WTC11 (cell line): ENCODE measurements at regions not wholly inside any gene's neighbourhood (a gene's known extent, or its start where the extent isn't known, plus 50 kb on each side); places are given as distances from the start of the nearest gene placed in this dataset.

Experiments
- FOXJ3 ChIP-seq: sonication (generic); formaldehyde crosslinking; IDR thresholded peaks from 2 replicates; pipeline ENCODE4 v1.9.0; 2021; ENCODE audit warnings: missing genetic modification reagents, mild to moderate bottlenecking, borderline replicate concordance
- NR3C1 ChIP-seq: sonication (generic); formaldehyde crosslinking; conservative IDR thresholded peaks from 2 replicates; pipeline ENCODE4 v1.8.1; 2023; ENCODE audit warnings: low read depth, mild to moderate bottlenecking, missing genetic modification reagents
- ZNF138 ChIP-seq: sonication (generic); formaldehyde crosslinking; conservative IDR thresholded peaks from 2 replicates; pipeline ENCODE4 v1.8.1; 2022; ENCODE audit warnings: mild to moderate bottlenecking, moderate library complexity, missing genetic modification reagents
- TF ChIP-seq, protein P1 (sequence below): sonication (generic); formaldehyde crosslinking; IDR thresholded peaks from 2 replicates; pipeline ENCODE4 v1.8.1; 2023; ENCODE audit warnings: mild to moderate bottlenecking, missing genetic modification reagents, moderate library complexity
- TF ChIP-seq, protein P2 (sequence below): fragments of 200-600 bp; IDR thresholded peaks from 2 replicates; pipeline ENCODE4 v1.8.0; 2022; ENCODE audit warnings: antibody characterized with exemption
- TF ChIP-seq, protein P3 (sequence below): sonication (generic); formaldehyde crosslinking; IDR thresholded peaks from 2 replicates; pipeline ENCODE4 v1.8.0; 2022; ENCODE audit warnings: missing genetic modification reagents
- TF ChIP-seq, protein P4 (sequence below): sonication (generic); formaldehyde crosslinking; IDR thresholded peaks from 2 replicates; pipeline ENCODE4 v1.8.1; 2022; ENCODE audit warnings: low read depth, missing genetic modification reagents, borderline replicate concordance

DNA sequence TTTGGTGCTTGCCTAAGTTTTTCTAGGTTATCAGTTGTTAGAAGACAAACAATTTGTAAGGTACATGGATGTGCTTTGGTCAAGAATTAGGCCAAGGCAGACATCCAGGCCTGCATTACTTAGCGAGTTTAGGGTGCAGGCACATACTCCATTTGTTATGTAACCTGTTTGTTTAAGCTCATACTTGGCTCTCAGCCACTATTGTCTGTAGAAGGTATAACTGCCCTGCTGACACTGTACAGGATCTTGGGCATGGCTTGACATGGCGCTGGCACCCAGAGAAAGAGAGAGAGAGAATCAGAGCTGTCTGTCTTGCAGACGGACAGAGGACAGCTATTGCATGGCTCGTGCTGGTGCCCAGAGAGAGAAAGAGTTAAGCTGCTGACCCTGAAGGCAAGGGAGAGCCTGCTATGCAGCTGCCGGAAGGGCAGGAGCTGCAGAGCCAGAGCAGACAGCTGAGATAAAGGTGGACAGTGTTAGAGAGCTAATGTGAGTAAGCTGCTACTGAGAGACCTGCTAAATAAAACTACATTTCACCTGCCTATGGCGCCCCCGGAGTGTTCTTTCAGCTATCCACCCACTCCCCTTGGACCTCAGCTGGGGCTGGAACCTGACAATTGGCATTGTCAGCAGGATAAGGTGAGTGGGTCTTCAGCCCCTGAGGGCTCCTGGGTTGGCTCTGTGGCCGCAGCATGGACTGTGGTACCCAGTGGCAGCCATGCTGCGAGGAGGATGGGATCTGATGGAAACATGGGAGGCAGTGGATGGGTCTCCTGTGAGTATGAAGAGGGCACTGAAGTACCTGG is 120.9 kb upstream of the TMEM106B start:
- TF ChIP-seq, protein P1, sequence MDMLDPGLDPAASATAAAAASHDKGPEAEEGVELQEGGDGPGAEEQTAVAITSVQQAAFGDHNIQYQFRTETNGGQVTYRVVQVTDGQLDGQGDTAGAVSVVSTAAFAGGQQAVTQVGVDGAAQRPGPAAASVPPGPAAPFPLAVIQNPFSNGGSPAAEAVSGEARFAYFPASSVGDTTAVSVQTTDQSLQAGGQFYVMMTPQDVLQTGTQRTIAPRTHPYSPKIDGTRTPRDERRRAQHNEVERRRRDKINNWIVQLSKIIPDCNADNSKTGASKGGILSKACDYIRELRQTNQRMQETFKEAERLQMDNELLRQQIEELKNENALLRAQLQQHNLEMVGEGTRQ (CRISPR knock-in tag), result no peak
- TF ChIP-seq, protein P2, sequence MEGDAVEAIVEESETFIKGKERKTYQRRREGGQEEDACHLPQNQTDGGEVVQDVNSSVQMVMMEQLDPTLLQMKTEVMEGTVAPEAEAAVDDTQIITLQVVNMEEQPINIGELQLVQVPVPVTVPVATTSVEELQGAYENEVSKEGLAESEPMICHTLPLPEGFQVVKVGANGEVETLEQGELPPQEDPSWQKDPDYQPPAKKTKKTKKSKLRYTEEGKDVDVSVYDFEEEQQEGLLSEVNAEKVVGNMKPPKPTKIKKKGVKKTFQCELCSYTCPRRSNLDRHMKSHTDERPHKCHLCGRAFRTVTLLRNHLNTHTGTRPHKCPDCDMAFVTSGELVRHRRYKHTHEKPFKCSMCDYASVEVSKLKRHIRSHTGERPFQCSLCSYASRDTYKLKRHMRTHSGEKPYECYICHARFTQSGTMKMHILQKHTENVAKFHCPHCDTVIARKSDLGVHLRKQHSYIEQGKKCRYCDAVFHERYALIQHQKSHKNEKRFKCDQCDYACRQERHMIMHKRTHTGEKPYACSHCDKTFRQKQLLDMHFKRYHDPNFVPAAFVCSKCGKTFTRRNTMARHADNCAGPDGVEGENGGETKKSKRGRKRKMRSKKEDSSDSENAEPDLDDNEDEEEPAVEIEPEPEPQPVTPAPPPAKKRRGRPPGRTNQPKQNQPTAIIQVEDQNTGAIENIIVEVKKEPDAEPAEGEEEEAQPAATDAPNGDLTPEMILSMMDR, result no peak
- TF ChIP-seq NR3C1 (CRISPR knock-in tag) (no peak), FOXJ3 (CRISPR knock-in tag) (no peak), ZNF138 (CRISPR knock-in tag) (no peak)
- TF ChIP-seq, protein P3, sequence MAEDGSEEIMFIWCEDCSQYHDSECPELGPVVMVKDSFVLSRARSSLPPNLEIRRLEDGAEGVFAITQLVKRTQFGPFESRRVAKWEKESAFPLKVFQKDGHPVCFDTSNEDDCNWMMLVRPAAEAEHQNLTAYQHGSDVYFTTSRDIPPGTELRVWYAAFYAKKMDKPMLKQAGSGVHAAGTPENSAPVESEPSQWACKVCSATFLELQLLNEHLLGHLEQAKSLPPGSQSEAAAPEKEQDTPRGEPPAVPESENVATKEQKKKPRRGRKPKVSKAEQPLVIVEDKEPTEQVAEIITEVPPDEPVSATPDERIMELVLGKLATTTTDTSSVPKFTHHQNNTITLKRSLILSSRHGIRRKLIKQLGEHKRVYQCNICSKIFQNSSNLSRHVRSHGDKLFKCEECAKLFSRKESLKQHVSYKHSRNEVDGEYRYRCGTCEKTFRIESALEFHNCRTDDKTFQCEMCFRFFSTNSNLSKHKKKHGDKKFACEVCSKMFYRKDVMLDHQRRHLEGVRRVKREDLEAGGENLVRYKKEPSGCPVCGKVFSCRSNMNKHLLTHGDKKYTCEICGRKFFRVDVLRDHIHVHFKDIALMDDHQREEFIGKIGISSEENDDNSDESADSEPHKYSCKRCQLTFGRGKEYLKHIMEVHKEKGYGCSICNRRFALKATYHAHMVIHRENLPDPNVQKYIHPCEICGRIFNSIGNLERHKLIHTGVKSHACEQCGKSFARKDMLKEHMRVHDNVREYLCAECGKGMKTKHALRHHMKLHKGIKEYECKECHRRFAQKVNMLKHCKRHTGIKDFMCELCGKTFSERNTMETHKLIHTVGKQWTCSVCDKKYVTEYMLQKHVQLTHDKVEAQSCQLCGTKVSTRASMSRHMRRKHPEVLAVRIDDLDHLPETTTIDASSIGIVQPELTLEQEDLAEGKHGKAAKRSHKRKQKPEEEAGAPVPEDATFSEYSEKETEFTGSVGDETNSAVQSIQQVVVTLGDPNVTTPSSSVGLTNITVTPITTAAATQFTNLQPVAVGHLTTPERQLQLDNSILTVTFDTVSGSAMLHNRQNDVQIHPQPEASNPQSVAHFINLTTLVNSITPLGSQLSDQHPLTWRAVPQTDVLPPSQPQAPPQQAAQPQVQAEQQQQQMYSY (CRISPR knock-in tag), result no peak
- TF ChIP-seq, protein P4, sequence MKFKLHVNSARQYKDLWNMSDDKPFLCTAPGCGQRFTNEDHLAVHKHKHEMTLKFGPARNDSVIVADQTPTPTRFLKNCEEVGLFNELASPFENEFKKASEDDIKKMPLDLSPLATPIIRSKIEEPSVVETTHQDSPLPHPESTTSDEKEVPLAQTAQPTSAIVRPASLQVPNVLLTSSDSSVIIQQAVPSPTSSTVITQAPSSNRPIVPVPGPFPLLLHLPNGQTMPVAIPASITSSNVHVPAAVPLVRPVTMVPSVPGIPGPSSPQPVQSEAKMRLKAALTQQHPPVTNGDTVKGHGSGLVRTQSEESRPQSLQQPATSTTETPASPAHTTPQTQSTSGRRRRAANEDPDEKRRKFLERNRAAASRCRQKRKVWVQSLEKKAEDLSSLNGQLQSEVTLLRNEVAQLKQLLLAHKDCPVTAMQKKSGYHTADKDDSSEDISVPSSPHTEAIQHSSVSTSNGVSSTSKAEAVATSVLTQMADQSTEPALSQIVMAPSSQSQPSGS, result no peak
